Upper lobe of left lung (tissue), 4 donors: ENCODE measurements at regions not wholly inside any gene's neighbourhood (a gene's known extent, or its start where the extent isn't known, plus 50 kb on each side); places are given as distances from the start of the nearest gene placed in this dataset.

Experiments
- CTCF ChIP-seq, 6 experiments: fragments of 450-650 bp in 4 of 6; fragments of 200-600 bp in 2 of 6; sonication (generic) in 2 of 6; IDR thresholded peaks; one replicate each; pipeline ENCODE4 v1.5.1; 2016 to 2019; ENCODE audit warnings: antibody characterized with exemption in 6 of 6
- POLR2A ChIP-seq, 4 donors: fragments of 450-650 bp; IDR thresholded peaks; one replicate each; pipeline ENCODE4 v1.5.1; 2016 to 2017; ENCODE audit warnings: antibody characterized with exemption in 4 of 4, mild to moderate bottlenecking in 2 of 4
- POLR2AphosphoS5 ChIP-seq, 2 donors: sonication (generic); formaldehyde crosslinking; IDR thresholded peaks; one replicate each; pipeline ENCODE4 v1.5.1; 2017; ENCODE audit warnings: antibody characterized with exemption in 2 of 2

- no peak for TF ChIP-seq POLR2AphosphoS5 (IDR thresholded peaks at IDR 0.05)
- no peak for TF ChIP-seq POLR2A (IDR thresholded peaks at IDR 0.05)
- no peak for TF ChIP-seq CTCF (IDR thresholded peaks at IDR 0.05)
These were observed 75.4 kb upstream of the LARS2 start for GRCh38 chr3:45312836-45313493.
